ENCODE measurements at regions not wholly inside any gene's neighbourhood (a gene's known extent, or its start where the extent isn't known, plus 50 kb on each side); places are given as distances from the start of the nearest gene placed in this dataset.

- H3K79me2 ChIP-seq (ENCODE audit: insufficient read depth, low read length): no peaks in the 10 kb centered on the region
- no peak overlapping the region for H3K27ac ChIP-seq (ENCODE audit: low read depth, low read length)
- intact Hi-C loops (cut with micrococcal nuclease): no loop called here
- ChIA-PET POLR2A (no interaction called here), CTCF (no interaction called here), RAD21 (ENCODE audit: low non-redundant PET in 1 of 2, low total read pairs in 2 of 2, uncharacterized antibody in 2 of 2, unreplicated experiment in 2 of 2) (no interaction called here)
- H3K9me3 ChIP-seq (ENCODE audit: control insufficient read depth in 1 of 2, insufficient read depth in 1 of 2, low read depth in 1 of 2, low read length in 2 of 2): no peaks in the 10 kb centered on the region
- no peak for DNase-seq (ENCODE audit: low read depth, low spot score)
- no TSS peak for BruUV-seq (replicated peaks)
- no peaks in the 10 kb centered on the region for H3K4me1 ChIP-seq (ENCODE audit: control insufficient read depth in 1 of 2, insufficient read depth in 2 of 2, low read length in 2 of 2)
- no peaks in the 10 kb centered on the region for H3K27me3 ChIP-seq (ENCODE audit: insufficient read depth, low read length)
- H3K36me3 ChIP-seq (ENCODE audit: control insufficient read depth in 1 of 2, insufficient read depth in 2 of 2, low read length in 2 of 2): no peaks in the 10 kb centered on the region
- H4K20me1 ChIP-seq (ENCODE audit: insufficient read depth): no peaks in the 10 kb centered on the region
- no peak overlapping the region for H3K9ac ChIP-seq (ENCODE audit: low read length)
- no peak for ATAC-seq
- TF ChIP-seq, protein P1, sequence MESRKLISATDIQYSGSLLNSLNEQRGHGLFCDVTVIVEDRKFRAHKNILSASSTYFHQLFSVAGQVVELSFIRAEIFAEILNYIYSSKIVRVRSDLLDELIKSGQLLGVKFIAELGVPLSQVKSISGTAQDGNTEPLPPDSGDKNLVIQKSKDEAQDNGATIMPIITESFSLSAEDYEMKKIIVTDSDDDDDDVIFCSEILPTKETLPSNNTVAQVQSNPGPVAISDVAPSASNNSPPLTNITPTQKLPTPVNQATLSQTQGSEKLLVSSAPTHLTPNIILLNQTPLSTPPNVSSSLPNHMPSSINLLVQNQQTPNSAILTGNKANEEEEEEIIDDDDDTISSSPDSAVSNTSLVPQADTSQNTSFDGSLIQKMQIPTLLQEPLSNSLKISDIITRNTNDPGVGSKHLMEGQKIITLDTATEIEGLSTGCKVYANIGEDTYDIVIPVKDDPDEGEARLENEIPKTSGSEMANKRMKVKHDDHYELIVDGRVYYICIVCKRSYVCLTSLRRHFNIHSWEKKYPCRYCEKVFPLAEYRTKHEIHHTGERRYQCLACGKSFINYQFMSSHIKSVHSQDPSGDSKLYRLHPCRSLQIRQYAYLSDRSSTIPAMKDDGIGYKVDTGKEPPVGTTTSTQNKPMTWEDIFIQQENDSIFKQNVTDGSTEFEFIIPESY (IDR thresholded peaks at IDR 0.05; ENCODE audit: extremely low read depth, insufficient replicate concordance, low read length): no peak
- TF ChIP-seq JUND (IDR thresholded peaks at IDR 0.05): no peak
- no peak for TF ChIP-seq CBX3 (IDR thresholded peaks at IDR 0.05; ENCODE audit: low read depth)
- no peak for TF ChIP-seq SP1 (IDR thresholded peaks at IDR 0.05; ENCODE audit: low read depth)
- TF ChIP-seq CTCF (IDR thresholded peaks at IDR 0.05 in 2 of 3, conservative IDR thresholded peaks at IDR 0.05 in 1 of 3; ENCODE audit: borderline replicate concordance in 1 of 3, insufficient read depth in 1 of 3, low read depth in 2 of 3, low read length in 2 of 3): no peak
- TF ChIP-seq REST (IDR thresholded peaks at IDR 0.05; ENCODE audit: low read depth): no peak
- no peak for TF ChIP-seq SRF (IDR thresholded peaks at IDR 0.05; ENCODE audit: low read depth)
- no peak for TF ChIP-seq YY1 (IDR thresholded peaks at IDR 0.05; ENCODE audit: extremely low read depth, insufficient replicate concordance, low read depth, low read length)
- TF ChIP-seq SIN3A (IDR thresholded peaks at IDR 0.05; ENCODE audit: low read depth): no peak
- TF ChIP-seq ZNF274 (IDR thresholded peaks at IDR 0.05; ENCODE audit: low read depth, low read length): no peak
- no peak for TF ChIP-seq ZFX (IDR thresholded peaks at IDR 0.05)
- no peak for TF ChIP-seq CEBPB (IDR thresholded peaks at IDR 0.05; ENCODE audit: low read depth)
- TF ChIP-seq EZH2 (IDR thresholded peaks at IDR 0.05): no peak
- no peak for TF ChIP-seq POLR2AphosphoS5 (IDR thresholded peaks at IDR 0.05; ENCODE audit: low read depth, low read length)
- no peak for TF ChIP-seq EZH2phosphoT487 (IDR thresholded peaks at IDR 0.05; ENCODE audit: borderline replicate concordance)
- TF ChIP-seq MAX (IDR thresholded peaks at IDR 0.05): no peak
- TF ChIP-seq FOSL1 (IDR thresholded peaks at IDR 0.05; ENCODE audit: low read depth): no peak
- no peak for TF ChIP-seq ELF1 (IDR thresholded peaks at IDR 0.05; ENCODE audit: borderline replicate concordance, low read depth)
- no peak overlapping the region for H3K4me2 ChIP-seq (ENCODE audit: low read length)
- H3K9me2 ChIP-seq (ENCODE audit: insufficient read depth): no peaks in the 10 kb centered on the region
- no peak overlapping the region for H3K4me3 ChIP-seq (replicated peaks in 1 of 2; ENCODE audit: low read depth in 1 of 2, low read length in 2 of 2)
- H2AFZ ChIP-seq (ENCODE audit: low read depth, low read length, poor library complexity, severe bottlenecking): no peak overlapping the region
Measured at GRCh38 chr1:234706199-234706598, 96.2 kb upstream of the IRF2BP2 start.
